ENCODE measurements at regions not wholly inside any gene's neighbourhood (a gene's known extent, or its start where the extent isn't known, plus 50 kb on each side); places are given as distances from the start of the nearest gene placed in this dataset.

GRCh38 chr5:118006219-118006618 is 982.1 kb downstream of the DTWD2 start:
- TF ChIP-seq TAF1 (IDR thresholded peaks at IDR 0.05; ENCODE audit: borderline replicate concordance, low read depth, low read length) (no peak), POLR2A (IDR thresholded peaks at IDR 0.05; ENCODE audit: low read depth, low read length) (no peak), POLR2AphosphoS5 (IDR thresholded peaks at IDR 0.05; ENCODE audit: low read depth, low read length) (no peak)
- FAIRE-seq (no peak), DNase-seq (ENCODE audit: insufficient read length) (no peak)

GRCh38 chr5:117999939-118000549 is 988.3 kb downstream of the DTWD2 start:
- no peak for TF ChIP-seq POLR2A (IDR thresholded peaks at IDR 0.05; ENCODE audit: low read depth, low read length)
- no peak for TF ChIP-seq POLR2AphosphoS5 (IDR thresholded peaks at IDR 0.05; ENCODE audit: low read depth, low read length)
- TF ChIP-seq TAF1 (IDR thresholded peaks at IDR 0.05; ENCODE audit: borderline replicate concordance, low read depth, low read length): no peak
- no peak for DNase-seq (ENCODE audit: insufficient read length)
- FAIRE-seq: no peak

DNA sequence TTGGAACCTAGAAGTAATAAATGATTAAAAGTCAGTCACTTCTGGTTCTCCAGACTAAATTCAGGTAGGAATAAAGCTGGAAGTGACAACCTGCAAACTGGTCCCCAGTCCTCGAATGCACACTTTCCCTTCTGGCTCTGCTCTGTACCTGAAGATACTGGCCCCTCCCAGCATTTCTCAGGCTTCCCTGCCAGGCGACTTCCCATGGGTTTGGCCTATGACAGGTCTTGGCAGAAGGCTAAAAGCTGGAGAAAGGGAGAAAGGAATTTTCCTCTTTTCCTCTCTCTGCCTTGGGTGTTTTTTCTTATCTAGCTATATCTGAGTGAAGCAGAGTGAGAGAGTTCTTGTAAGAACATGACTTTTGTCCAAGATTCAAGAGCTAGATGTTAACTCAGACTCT is 1005.7 kb downstream of the DTWD2 start:
- TF ChIP-seq POLR2AphosphoS5 (IDR thresholded peaks at IDR 0.05; ENCODE audit: low read depth, low read length) (no peak), POLR2A (IDR thresholded peaks at IDR 0.05; ENCODE audit: low read depth, low read length) (no peak), TAF1 (IDR thresholded peaks at IDR 0.05; ENCODE audit: borderline replicate concordance, low read depth, low read length) (no peak)
- DNase-seq (ENCODE audit: insufficient read length) (no peak), FAIRE-seq (no peak)

DNA sequence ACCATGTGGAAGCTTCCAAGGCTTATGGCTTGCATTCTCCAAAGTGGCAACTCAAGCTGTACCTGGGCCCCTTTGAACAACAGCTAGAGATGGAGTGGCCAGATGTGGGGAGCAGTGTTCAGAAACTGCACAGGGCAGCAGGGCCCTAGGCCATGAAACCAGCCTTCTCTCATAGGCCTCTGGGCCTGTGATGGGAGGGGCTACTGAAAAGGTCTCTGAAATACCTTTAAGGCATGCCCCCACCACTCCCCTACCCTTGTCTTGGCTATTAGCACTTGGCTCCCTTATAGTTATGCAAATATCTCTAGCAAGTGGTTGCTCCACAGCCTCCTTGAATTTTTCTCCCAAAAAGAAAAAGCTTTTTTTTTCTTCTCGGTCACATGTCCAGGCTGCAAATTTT is 1014.6 kb downstream of the DTWD2 start:
- no peak for TF ChIP-seq TAF1 (IDR thresholded peaks at IDR 0.05; ENCODE audit: borderline replicate concordance, low read depth, low read length)
- TF ChIP-seq POLR2A (IDR thresholded peaks at IDR 0.05; ENCODE audit: low read depth, low read length): no peak
- TF ChIP-seq POLR2AphosphoS5 (IDR thresholded peaks at IDR 0.05; ENCODE audit: low read depth, low read length): no peak
- no peak for FAIRE-seq
- DNase-seq (ENCODE audit: insufficient read length): no peak

DNA sequence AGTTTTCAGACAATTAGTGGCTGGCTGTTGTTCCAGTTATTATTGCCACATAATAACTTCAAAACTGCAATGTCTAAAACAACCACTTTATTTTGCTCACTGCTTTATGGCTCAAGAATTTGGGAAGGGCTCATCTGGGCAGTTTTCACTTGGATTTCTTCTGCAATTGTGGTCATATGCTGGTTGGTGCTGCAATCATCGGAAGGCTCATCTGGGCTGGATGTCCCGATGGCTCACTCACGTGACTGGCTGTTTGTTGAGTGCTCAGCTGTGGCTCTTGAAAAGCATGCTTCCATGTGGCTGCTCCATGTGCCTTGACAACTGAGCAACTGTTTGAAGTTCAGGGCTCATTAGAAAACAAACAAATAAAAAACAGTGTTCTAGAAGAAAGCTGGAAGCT is 1032.5 kb downstream of the DTWD2 start:
- no peak for FAIRE-seq
- DNase-seq (ENCODE audit: insufficient read length): no peak
- TF ChIP-seq TAF1 (IDR thresholded peaks at IDR 0.05; ENCODE audit: borderline replicate concordance, low read depth, low read length) (no peak), POLR2A (IDR thresholded peaks at IDR 0.05; ENCODE audit: low read depth, low read length) (no peak), POLR2AphosphoS5 (IDR thresholded peaks at IDR 0.05; ENCODE audit: low read depth, low read length) (no peak)

DNA sequence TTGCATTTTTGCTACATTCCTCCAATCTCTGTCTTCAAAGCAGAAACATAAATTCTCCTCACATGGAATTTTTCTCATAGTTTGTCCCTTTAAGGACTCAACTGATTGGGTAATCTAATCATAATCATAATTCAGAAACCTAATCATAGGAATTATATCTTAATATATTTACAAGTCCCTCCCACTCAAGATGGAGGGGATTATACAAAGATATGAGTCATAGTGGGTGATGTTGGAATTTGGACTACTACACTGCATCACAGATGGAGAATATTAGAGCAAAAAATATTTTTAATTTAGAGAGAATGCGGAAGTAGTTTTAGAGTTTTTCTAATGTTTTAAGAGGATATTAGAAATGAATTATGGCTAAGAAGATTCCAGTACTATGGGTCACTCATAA is 1034.0 kb downstream of the DTWD2 start:
- FAIRE-seq (no peak), DNase-seq (ENCODE audit: insufficient read length) (no peak)
- no peak for TF ChIP-seq TAF1 (IDR thresholded peaks at IDR 0.05; ENCODE audit: borderline replicate concordance, low read depth, low read length)
- TF ChIP-seq POLR2AphosphoS5 (IDR thresholded peaks at IDR 0.05; ENCODE audit: low read depth, low read length): no peak
- no peak for TF ChIP-seq POLR2A (IDR thresholded peaks at IDR 0.05; ENCODE audit: low read depth, low read length)

GRCh38 chr5:117953272-117953671 is 1035.1 kb downstream of the DTWD2 start:
- DNase-seq (ENCODE audit: insufficient read length): no peak
- no peak for TF ChIP-seq TAF1 (IDR thresholded peaks at IDR 0.05; ENCODE audit: borderline replicate concordance, low read depth, low read length)
- TF ChIP-seq POLR2A (IDR thresholded peaks at IDR 0.05; ENCODE audit: low read depth, low read length): no peak
- TF ChIP-seq POLR2AphosphoS5 (IDR thresholded peaks at IDR 0.05; ENCODE audit: low read depth, low read length): no peak
- FAIRE-seq: no peak

DNA sequence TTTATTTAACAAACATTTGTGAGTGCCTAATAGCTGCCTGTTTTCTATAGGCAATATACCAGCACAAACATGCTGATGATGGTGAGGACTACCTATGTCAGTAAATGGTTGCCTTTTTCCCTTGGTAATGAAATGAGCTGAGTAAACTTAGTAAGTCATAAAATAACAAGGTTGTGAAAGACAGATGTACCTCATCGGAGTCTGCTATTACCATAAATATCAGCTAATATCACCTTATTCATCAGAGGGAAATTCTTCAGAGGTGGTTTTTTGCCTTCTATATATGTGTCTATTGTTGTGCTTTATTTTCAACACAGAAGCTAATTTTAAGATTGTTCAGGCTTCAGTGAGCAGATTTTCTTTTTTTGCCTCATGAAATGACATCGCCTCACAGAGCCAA is 1040.5 kb downstream of the DTWD2 start:
- DNase-seq (ENCODE audit: insufficient read length) (no peak), FAIRE-seq (no peak)
- TF ChIP-seq POLR2AphosphoS5 (IDR thresholded peaks at IDR 0.05; ENCODE audit: low read depth, low read length) (no peak), TAF1 (IDR thresholded peaks at IDR 0.05; ENCODE audit: borderline replicate concordance, low read depth, low read length) (no peak), POLR2A (IDR thresholded peaks at IDR 0.05; ENCODE audit: low read depth, low read length) (no peak)

GRCh38 chr5:117947121-117947520 is 1041.2 kb downstream of the DTWD2 start:
- no peak for FAIRE-seq
- DNase-seq (ENCODE audit: insufficient read length): no peak
- TF ChIP-seq POLR2AphosphoS5 (IDR thresholded peaks at IDR 0.05; ENCODE audit: low read depth, low read length) (no peak), TAF1 (IDR thresholded peaks at IDR 0.05; ENCODE audit: borderline replicate concordance, low read depth, low read length) (no peak), POLR2A (IDR thresholded peaks at IDR 0.05; ENCODE audit: low read depth, low read length) (no peak)

GRCh38 chr5:117945258-117945657 is 1043.1 kb downstream of the DTWD2 start:
- FAIRE-seq: no peak

DNA sequence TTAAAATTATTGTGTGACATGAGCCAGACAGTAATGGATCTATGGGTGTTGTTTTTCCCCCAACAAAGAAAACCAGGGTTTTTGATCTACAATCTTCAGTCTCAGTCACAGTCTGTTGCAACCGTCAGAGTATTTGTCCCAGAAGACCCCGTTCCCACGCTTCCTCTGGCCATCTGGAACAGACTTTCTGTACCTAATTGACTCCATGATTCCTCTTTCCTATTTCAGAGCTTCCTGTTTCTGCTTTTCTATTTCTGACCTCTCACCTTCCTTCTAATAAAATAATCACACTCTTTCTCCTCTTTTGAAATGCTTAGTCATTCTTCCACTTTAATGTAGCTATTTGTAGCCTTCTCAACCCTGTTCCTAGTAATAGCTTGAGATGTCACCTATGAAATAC is 1044.8 kb downstream of the DTWD2 start:
- no peak for DNase-seq (ENCODE audit: insufficient read length)
- FAIRE-seq: no peak
- no peak for TF ChIP-seq TAF1 (IDR thresholded peaks at IDR 0.05; ENCODE audit: borderline replicate concordance, low read depth, low read length)
- no peak for TF ChIP-seq POLR2A (IDR thresholded peaks at IDR 0.05; ENCODE audit: low read depth, low read length)
- no peak for TF ChIP-seq POLR2AphosphoS5 (IDR thresholded peaks at IDR 0.05; ENCODE audit: low read depth, low read length)

More at GRCh38 chr5:117945258-117945657, 1043.1 kb downstream of the DTWD2 start:
- TF ChIP-seq TAF1 (IDR thresholded peaks at IDR 0.05; ENCODE audit: borderline replicate concordance, low read depth, low read length) (no peak), POLR2A (IDR thresholded peaks at IDR 0.05; ENCODE audit: low read depth, low read length) (no peak), POLR2AphosphoS5 (IDR thresholded peaks at IDR 0.05; ENCODE audit: low read depth, low read length) (no peak)
- DNase-seq (ENCODE audit: insufficient read length): no peak

- no peak for TF ChIP-seq TAF1 (IDR thresholded peaks at IDR 0.05; ENCODE audit: borderline replicate concordance, low read depth, low read length)
- TF ChIP-seq POLR2AphosphoS5 (IDR thresholded peaks at IDR 0.05; ENCODE audit: low read depth, low read length): no peak
- no peak for TF ChIP-seq POLR2A (IDR thresholded peaks at IDR 0.05; ENCODE audit: low read depth, low read length)
- FAIRE-seq: no peak
- DNase-seq (ENCODE audit: insufficient read length): no peak
Measured at GRCh38 chr5:117942861-117943519, 1045.4 kb downstream of the DTWD2 start.

All from GM12892 (cell line).